ENCODE measurements at regions not wholly inside any gene's neighbourhood (a gene's known extent, or its start where the extent isn't known, plus 50 kb on each side); places are given as distances from the start of the nearest gene placed in this dataset.

DNA sequence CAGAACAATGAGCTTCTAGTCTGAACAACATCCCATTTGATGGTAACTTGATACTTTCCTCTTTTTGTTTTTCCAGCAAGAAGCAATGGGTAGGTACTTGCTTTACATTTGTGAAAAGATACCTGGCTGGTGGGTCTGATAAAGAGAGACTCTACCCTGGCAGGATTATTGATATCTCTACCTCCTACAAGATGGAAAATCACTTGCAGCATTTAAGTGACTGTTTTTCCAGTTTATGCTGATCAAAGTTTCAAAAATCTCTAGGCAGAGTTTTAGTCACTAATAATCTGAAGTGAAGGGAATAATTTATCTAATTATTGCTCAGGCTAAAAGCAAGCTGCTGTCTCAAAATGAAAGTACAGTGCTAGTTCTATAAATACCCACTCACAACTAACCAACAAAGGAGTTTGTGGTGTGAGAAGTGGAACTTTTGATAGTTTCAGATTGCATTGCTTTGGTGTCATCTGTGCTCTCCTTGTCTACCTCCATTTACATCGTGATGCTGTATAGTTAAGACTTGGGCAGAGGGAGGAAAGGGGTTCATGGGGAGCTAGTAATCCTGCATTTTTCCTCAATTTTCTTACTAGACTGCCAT lies 86.0 kb upstream of the ANKRD1 start:
- TF ChIP-seq GATA2 (IDR thresholded peaks at IDR 0.05; ENCODE audit: low read depth, low read length) (no peak), GATA3 (IDR thresholded peaks at IDR 0.05; ENCODE audit: low read depth, low read length) (no peak)
